Left colon (tissue), 2 donors: ENCODE measurements at regions not wholly inside any gene's neighbourhood (a gene's known extent, or its start where the extent isn't known, plus 50 kb on each side); places are given as distances from the start of the nearest gene placed in this dataset.
A peak's percentile ranks its signal among the peaks of the same experiment; 100 is the strongest.

Source experiments
- ATAC-seq: fragments of 200-7000 bp; cut with Tn5 transposase; one replicate; pipeline ENCODE4 v1.9.1; 2020; ENCODE audit warnings: mild to moderate bottlenecking, moderate library complexity
- DNase-seq, 2 donors: peaks; one replicate each; pipeline ENCODE4 v3.0.0-alpha.2; 2020
- intact Hi-C, 2 donors: fragments of 100-400 bp; cut with DNase I in 1 of 2; cut with micrococcal nuclease in 1 of 2; formaldehyde crosslinking; loops; one replicate each; pipeline versions ENCODE4 v1.11.2 to v1.14.0; 2022; cut with DNase I, micrococcal nuclease
- donor health status: DM: no; HTN: no; CAD: no.
- donor health status: DM: yes; HTN: yes; CAD: no.

DNA sequence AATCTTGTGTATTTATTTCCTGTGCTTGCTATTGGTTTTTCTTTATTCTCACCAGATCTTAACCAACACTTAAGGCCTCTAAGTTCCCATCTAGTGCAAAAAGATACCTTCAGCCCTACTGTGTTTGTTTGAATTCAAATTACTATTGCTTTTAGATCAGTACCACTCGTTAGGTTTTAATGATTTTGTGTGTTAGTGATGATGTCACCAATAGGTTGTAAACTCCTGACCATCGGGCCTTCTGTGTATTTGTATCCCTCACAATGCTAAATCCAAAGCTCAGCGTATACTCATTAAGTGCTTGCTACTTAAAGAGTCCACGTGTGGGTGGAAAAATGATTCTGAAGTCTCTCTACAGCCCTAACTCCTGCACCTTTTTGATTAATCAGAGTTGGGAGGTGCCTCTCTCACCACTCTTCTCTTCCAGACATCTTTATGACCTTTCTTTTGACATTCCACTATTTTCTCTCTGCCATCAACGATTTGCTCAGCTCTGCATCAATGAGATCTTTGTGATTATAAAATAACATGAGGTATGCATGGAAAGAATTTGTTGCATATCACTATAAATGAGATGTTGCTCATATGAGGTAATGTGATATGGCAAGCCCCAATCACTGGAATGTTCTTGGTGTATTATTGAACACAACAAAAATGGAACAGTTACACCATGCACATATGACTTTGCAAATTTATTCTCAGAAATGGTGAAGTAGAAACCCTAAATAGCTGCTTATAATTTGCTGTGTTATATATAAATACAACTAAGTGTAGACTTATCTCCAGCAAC is 55.1 kb upstream of the LAMA2 start:
- DNase-seq (no peak), ATAC-seq (no peak)
- intact Hi-C loops = no loop called here

DNA sequence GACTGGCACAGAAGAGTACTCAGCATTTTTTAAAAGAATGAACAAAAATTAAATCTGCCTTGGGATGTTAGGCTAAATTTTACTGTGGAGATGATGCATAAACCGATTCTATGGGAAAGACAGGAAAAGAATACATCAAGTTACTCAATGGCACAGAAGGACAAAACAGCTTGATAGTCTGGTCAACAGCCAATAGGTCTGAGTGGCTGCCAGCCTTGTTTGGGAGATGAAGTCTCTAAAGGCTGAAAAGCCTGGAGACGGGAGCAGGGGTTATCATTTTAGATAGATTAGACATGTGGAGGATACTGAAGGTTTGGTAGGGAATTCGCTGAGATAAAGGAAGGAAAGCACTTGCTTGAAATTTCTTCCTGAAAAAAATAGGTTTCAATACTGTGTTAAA is 56.3 kb upstream of the LAMA2 start:
- ATAC-seq (no peak), DNase-seq (no peak)
- intact Hi-C loops = no loop called here

DNA sequence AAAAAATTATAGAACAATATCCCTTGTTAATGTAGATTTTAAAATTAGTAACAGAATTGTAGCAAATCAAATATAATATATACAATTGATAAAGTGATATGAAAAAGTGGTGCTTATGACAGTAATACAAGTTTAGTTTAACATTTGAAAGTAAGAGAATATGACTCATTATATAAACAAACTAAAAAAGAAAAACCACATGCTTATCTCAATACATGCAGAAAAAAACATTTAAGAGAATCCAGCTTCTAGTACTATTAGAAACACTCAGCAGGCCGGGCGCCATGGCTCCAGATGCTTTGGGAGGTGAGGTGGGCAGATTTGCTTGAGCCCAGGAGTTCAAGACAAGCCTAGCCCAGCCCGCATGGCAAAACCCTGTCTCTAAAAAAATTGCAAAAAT is 60.7 kb upstream of the LAMA2 start:
- ATAC-seq (no peak), DNase-seq (no peak)
- intact Hi-C loops = no loop called here

DNA sequence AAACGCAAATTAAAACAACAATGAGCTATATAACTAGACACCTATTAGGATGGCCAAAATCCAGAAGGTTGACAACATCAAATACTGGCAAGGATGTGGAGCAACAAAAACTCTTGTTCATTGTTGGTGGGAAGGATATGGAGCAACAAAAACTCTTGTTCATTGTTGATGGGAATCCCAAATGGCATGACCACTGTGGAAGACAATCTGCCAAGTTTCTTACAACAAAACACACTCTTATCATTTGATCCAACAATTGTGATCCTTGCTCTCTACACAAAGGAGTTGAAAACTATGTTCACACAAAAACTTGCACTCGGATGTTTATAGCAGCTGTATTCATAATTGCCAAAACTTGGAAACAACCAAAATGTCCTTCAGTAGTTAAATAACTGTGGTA is 61.8 kb upstream of the LAMA2 start:
- DNase-seq (no peak), ATAC-seq (no peak)
- intact Hi-C loops = no loop called here

DNA sequence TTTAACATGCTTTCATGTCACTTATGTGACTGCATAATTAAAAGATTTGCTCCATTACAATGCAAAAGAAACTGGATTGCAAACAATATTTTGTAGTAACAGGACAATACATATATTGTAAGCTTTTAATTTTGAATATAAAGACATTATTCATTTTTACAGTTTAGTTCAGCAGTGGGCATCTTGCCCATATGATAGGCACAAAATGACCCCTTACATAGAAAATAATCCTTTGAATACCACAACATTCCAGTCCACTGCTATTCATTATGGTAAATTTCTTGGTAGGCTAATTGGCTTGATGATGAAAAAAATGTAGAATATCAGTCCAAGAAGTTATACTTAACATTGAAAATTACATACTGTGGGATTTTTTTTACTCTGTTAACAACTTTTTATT is 74.1 kb upstream of the LAMA2 start:
- no peak for ATAC-seq
- no peak for DNase-seq
- intact Hi-C loops = no loop called here

DNA sequence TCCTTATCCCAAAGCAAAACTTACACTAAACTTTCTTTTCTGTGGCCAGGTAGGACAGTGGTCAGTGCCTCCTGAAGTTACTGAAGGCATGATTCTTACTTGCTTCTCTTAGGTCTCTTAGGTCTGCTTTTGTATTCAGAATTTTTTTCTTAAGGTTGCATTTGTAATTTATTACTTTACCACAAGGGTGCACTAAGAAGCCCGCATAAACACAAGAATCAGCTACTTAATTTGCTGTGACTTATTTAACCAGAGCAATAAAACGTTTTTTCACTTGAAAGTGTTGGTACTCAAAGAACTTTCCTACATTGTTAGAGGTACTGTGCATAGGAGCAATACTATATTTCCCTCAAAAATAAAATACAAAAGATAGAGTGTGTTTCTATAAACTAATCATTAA is 75.4 kb upstream of the LAMA2 start:
- intact Hi-C loops = no loop called here
- no peak for ATAC-seq
- DNase-seq = no peak

DNA sequence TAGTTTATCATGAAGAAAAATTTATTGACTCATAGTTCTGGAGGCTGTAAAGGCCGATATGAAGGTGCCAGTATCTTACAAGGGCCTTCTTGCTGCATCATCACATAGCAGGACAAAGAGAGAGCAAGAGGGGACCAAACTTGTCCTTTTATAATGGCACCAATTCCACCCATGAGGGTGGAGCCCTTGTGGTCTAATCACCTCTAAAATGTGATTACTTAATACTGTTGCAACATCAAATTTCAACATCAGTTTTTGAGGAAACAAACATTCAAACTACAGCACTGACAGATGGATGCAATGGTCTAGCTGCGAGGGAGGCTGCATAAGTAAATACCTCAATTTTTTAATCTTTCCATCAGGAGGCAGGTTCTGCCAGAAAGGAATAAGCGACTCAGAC is 76.7 kb upstream of the LAMA2 start:
- intact Hi-C loops = no loop called here

DNA sequence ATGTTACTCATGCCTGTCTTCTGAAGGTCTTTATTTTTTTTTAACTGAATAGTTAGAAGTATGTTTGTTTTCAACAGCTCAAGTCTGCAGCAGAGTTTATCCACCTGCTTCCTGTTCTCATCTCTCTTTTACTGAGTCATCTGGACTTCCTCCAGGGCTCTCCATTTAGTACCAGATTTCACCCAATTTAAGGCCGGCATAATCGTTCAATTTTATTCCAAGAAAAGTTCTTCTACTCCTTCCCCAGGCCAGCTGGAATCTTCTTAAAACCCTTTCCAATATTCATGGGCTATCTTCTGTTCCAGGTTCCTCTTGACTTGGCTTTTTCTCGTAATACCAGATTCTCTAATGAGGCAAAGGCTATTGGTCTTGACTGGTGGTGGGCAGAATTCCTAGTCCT is 79.0 kb upstream of the LAMA2 start:
- ATAC-seq (no peak), DNase-seq (no peak)
- intact Hi-C loops = no loop called here

More for the DNA sequence above, 76.7 kb upstream of the LAMA2 start:
- ATAC-seq (no peak), DNase-seq (no peak)

DNA sequence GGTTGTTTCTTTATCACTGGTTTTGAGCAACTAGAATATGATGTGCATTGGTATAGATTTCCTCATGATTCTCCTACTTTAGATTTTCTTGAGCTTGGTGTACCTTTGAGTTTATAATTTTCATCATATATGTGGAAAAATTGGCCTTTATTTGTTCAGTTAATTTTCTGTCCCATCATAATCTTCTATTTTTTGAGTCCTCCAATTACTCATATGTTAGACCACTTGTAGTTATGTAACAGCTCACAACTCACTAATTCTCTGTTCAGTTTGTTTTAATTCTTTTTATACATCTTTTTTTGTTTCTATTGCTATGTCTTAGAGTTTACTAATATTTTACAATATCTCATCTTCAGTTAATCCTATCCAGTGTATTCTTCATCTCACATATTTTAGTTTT is 81.3 kb upstream of the LAMA2 start:
- ATAC-seq (no peak), DNase-seq (no peak)
- intact Hi-C loops = no loop called here

DNA sequence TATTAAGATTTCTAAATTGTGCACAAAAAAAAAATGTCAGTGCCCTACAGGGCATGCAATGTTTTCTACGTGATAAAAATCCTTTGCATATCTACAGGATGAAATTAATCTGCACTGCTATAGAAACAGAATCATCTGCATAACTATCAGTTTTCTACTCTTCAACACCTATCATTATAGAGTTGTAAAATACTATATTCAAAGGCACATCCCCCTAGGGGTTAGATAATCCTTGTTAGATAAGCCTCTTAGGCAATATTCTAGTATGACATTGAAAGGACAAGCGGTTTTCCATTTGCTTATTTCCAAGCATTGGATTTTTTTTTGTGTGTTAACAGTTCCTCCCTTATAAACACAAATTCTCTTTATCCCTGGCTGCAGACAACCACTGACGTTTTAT is 98.7 kb upstream of the LAMA2 start:
- ATAC-seq (no peak), DNase-seq (no peak)
- intact Hi-C loops = no loop called here

DNA sequence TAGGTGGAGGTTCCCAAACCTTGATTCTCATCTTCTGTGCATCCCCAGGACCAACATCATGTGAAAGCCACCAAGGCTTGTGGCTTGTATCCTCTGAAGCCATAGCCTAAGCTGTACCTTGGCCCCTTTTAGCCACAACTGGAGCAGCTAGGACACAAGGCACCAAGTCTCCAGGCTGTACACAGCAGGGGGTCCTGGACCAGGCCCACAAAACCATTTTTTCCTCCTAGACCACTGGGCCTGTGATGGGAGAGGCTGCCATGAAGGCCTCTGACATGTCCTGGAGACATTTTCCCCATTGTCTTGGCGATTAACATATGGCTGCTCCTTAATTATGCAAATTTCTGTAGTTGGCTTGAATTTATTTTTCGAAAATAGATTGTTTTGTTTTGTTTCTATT is 114.8 kb upstream of the LAMA2 start:
- ATAC-seq (no peak), DNase-seq (no peak)
- intact Hi-C loops = no loop called here

DNA sequence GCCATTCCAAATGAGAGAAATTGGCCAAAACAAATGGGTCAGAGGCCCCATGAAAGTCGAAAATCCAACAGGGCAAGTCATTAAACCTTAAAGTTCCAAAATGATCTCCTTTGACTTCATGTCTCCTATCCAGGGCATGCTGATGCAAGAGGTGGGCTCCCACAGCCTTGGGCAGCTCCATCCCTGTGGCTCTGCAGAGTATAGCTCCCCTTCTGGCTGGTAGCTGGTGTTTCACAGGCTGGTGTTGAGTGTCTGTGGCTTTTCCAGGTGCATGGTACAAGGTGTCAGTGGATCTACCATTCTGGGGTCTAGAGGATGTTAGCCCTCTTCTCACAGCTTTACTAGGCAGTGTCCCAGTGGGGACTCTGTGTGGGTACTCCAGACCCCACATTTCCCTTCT is 115.2 kb upstream of the LAMA2 start:
- no peak for ATAC-seq
- intact Hi-C loops = no loop called here

DNA sequence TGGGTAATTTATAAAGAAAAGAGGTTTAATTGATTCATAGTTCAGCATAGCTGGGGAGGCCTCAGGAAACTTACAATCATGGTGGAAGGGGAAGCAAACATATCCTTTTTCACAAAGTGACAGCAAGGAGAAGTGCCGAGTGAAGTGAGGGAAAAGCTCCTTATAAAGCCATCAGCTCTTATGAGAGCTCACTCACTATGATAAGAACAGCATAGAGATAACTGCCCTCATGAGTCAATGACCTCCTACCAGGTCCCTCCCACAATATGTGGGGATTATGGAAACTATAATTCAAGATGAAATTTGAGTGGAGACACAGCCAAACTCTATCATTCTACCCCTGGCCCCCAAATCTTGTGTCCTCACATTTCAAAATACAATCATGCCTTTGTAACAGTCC is 115.8 kb upstream of the LAMA2 start:
- intact Hi-C loops = no loop called here
- DNase-seq (no peak), ATAC-seq (no peak)

More for the DNA sequence above, 115.2 kb upstream of the LAMA2 start:
- no peak for DNase-seq

DNA sequence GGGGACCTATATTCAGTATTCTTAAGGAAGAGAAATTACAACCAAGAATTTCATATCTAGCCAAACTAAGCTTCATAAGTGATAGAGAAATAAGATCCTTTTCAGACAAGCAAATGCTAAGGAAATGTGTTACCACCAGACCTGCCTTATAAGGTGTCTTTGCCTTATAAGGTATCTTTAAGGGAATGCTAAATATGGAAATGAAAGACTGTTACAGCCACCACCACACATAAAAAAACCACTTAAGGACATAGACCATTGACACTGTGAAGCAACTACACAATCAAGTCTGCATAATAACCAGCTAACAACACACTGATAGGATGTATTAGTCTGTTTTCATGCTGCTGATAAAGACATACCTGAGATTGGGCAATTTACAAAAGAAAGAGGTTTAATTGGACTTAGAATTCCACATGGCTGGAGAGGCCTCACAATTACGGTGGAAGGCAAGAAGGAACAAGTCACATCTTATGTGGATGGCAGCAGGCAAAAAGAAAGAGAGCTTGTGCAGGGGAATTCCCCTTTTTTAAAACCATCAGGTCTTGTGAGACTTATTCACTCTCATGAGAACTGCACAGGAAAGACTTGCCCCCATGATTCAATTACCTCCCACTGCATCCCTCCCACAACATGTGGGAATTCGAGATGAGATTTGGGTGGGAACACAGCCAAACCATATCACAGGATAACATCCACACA is 119.2 kb upstream of the LAMA2 start:
- intact Hi-C loops = no loop called here
- DNase-seq (no peak), ATAC-seq (no peak)

DNA sequence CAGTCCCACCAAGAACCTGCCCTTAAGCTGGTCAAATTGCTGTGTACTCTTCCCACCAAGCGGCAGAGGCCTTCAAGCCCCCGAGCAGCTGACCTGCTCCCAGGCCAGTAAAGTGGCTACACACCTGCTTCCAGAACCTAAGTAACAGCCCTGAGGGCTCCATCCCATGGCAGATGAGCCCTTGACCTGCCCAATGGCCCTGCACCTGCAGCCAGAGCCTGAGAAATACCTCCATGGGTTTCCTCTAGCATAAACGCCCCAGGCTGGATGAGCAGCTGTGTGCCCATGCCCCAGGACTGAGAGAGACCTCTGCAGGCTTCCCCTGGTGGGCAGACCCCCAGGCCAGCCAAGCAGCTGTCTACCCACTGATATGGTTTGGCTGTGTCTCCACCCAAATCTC is 123.0 kb upstream of the LAMA2 start:
- ATAC-seq (no peak), DNase-seq (no peak)
- intact Hi-C loops = no loop called here

DNA sequence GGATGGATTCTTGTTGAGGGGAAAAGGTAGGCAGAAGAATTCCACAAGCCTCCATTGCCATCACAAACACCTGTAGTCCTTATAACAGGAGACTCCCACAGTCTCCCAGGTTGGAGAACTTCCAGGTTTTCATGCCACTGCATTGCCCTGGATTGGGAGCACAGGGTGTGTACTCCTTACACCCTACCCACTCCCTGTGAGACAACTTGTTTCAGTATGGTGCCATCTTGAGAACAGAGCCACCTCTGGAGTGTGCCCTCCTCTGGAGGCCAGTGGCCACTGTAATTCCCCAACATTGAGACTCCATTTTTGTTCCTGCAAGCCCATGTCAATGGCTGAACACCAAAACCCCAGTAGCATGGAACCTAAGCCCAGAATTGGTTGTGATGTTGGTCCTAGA is 123.5 kb upstream of the LAMA2 start:
- DNase-seq (no peak), ATAC-seq (peak; percentile 44)
- intact Hi-C loops = no loop called here

DNA sequence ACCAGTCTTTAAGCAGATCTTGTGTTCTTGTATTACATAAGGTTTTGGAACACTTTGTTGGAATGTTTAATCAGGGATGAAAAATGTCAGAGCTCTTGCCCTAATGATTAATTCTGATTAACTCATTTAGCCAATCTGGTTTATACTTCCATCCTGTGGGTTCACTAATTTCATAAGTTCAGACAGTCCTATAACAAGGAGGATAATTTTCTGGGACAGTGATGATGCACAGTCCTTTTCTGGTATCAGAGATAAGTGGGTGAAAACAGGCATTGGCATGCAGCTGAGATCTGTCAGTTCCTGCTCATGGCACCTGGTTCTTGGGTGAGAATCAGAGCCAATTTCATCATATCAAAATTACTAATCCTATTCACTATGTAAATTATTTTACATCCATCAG is 125.0 kb upstream of the LAMA2 start:
- ATAC-seq (no peak), DNase-seq (no peak)
- intact Hi-C loops = no loop called here

DNA sequence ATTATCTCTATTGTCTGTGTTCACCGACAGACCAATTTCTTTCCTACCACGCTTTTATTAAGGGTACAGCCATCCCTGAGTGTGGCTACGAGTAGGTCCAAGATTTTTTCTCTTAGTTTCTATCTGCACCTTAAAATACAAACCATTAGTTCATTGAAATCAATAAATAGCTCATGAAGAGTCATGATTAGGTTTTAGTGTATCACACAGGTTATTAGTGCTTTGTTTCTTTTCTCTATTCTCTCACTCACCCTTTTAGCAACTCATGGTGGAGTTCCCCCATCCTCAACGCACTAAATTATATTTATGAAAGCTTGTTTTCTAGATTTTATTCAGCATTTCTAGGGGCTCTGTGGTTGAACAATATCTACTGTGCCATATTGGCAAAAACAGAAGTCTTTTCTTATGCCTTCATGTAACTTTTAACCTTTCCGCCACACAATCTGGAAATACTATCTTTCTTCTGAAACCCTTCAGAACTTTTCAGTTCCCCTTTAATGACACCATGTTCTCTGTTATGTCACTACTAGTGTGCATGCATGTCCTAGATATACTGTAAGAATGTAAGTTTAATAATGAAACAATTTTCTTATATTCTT is 128.2 kb upstream of the LAMA2 start:
- DNase-seq (no peak), ATAC-seq (no peak)
- intact Hi-C loops = no loop called here

DNA sequence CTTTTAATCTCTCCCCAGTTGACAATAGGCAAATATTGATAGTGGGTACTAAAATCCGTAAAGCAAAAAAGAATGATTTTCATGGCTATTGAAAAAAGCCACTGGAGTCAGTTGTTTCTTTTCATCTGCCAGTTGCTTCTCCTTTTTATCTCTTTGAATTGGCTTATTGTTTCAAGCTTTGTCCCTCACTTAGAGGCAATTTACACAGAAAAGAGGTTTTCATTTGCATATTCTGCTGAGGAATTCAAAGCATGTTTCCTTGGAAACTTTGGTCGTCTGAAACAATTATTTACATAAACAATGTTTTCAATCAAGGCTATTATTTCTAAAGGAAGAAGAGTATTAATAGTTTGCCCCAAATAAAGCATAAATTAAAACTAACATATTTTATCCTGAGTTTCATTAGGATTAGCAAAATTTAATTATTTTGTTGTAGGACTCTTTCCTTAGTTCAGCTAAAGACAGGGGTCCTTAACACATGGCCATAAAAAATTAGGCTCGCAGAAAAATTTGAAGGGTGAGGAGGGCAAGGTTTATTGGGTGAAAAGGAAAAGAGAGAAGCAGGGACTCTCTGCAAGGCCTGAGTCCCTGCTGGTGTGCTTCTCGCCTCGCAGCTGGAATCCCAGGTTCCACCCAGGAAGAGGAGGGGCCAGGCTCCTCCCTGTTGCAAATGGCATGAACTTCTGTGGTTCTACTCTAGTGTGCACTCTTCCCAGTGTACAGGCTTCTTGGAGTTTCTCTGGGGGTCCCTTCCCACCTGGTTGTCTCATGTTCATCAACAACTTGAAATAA is 138.8 kb upstream of the LAMA2 start:
- ATAC-seq = no peak

DNA sequence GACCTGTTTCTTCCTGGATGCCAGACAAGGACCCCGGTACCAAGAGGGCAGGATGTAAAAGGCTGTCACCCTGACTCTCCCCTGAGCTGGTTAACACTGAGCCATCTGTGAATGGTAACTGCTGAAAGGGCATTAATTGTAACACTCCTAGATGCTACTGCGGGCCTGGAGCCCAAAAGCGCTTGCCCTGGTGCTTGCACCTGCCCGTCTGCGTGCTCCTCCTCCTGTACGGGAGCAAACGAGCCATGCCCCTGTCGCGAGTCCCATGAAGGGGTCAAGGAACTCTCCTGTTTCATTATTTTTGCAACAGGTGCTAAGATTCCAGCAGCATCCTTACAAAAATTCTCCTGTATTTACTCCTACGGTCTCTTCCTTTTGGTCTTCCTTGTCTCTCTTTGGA is 140.0 kb upstream of the LAMA2 start:
- ATAC-seq = no peak
- intact Hi-C loops = no loop called here
- DNase-seq = no peak

More for the DNA sequence above, 138.8 kb upstream of the LAMA2 start:
- intact Hi-C loops = no loop called here
- DNase-seq = no peak
